Suppressor macrophage treated with lipopolysaccharide for 1 hour (primary cell): ENCODE measurements at regions not wholly inside any gene's neighbourhood (a gene's known extent, or its start where the extent isn't known, plus 50 kb on each side); places are given as distances from the start of the nearest gene placed in this dataset.
A peak's percentile ranks its signal among the peaks of the same experiment; 100 is the strongest.
"Not testable (repeated sequence)": the region's sequence is repeated elsewhere in the genome, so short reads cannot be mapped to it uniquely, and the experiment has no call there.

Source experiments
- DNase-seq, 3 donors: peaks; one replicate each; pipeline ENCODE4 v3.0.0-alpha.2; 2020 to 2022

DNA sequence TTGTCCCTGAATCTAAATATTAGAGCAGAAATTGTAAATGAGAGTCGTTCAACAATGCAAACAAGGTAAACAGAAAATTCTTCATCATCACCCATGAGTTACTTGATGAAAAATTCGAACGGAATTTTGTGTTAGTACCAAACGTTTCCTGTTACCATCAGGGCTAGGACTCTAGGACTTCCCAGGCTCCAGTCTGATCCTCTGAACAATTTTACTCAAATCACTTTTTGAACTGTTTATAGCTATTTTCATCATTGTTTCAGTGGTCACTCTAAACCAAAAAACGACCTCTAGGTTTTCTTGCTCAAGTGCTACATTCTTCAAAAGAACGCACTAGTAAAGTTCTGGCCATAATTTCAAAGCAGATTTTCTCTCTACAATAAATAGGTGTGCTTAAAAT is 273.3 kb downstream of the MREG start:
- DNase-seq: no peak

DNA sequence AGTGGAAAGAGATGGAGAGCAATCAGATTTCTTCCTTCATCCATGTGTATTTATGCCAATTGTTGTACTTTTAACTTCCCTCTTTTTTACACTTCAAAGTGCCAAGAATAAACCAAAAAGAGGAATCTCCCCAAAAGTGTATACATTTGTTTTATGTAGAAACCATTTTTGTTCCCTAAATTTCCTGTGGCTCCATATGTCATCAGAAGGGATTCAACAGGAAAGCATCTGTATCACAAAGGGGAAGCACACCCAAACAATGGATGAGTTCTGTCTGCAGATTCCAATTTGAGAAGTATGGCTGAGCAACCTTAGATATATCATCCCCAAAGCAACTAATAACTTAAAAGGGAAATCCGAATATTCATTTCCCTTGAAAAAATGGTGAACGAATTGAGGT is 275.0 kb downstream of the MREG start:
- peak; percentile 59 to 89 (median 80) for DNase-seq

- DNase-seq: no peak
Measured at GRCh38 chr2:215737477-215737876, 275.9 kb downstream of the MREG start.

DNA sequence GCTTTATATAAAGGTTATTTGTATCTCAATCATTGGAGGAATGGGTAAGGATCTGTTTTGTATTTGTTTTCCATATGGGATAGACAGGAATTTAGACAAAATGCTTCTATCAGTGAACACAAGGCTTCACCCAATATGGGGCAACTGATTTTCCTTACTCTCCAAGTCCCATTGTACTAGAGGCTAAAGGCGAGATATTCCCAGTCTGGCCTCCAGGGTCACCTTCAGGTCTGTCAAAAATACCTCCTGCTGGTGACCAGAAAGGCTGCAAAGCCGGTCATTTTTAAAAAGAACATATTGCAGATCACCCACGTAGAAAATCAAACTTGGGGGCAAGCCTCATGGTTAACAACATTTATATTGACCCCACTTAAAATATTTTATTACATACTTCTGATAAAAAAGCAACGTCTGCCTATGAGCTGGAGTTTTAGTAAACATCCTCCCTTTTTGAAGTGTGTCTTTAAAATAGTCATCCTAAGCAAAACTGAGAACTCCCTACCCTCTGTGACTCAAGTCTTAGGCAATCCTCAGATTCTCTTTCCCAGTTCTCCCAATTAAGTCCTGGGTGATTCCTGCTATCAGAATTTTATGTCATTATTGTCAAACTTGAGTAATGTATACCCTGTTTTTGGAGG is 276.6 kb downstream of the MREG start:
- peak; percentile 41 to 69 (median 67) for DNase-seq

GRCh38 chr2:215731108-215731658 is 282.2 kb downstream of the MREG start:
- peak in 1 of 3 donors; percentile 56 for DNase-seq

GRCh38 chr2:215729985-215730620 is 283.2 kb downstream of the MREG start:
- DNase-seq: no peak

- peak; percentile 79 to 95 (median 94) for DNase-seq
Measured at GRCh38 chr2:215728504-215729065, 284.8 kb downstream of the MREG start.

GRCh38 chr2:215727507-215728503 is 285.5 kb downstream of the MREG start:
- no peak for DNase-seq

DNA sequence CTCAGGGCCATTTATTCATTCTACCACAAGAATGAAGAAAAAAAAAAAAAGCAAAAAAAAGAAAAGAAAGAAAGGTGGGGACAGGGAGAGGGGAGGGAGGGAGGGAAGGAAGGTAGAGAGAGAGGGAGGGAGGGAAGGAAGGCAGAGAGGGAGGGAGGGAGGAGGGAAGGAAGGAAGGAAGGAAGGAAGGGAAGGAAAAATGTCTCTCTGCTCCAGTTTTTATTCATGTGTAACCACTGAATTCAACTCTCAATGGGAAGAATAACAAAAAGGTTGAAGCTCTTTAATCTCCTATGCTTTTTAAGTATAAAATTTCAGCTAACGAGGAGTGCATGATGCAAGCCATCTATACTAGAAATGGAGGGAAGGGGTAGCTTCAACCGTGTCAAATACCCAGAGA is 287.3 kb downstream of the MREG start:
- no peak for DNase-seq

DNA sequence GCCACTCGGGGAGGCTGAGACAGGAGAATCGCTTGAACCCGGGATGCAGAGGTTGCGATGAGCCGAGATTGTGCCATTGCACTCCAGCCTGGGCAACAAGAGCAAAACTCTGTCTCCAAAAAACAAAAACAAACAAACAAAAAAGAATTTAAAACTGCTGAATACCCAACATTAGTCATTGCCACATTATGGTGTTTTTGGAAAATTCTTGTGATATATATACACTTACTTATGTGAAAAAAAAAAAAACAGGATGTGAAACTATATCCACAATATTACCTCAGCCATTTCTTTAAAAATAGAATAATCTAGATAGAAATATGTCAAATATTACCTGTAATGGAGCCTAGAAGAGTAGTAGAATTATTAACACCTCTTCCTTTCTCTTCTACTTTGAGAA is 288.3 kb upstream of the FN1 start:
- peak; percentile 34 to 89 (median 88) for DNase-seq

- no peak for DNase-seq
Measured at GRCh38 chr2:215723631-215724011, 287.8 kb upstream of the FN1 start.

DNA sequence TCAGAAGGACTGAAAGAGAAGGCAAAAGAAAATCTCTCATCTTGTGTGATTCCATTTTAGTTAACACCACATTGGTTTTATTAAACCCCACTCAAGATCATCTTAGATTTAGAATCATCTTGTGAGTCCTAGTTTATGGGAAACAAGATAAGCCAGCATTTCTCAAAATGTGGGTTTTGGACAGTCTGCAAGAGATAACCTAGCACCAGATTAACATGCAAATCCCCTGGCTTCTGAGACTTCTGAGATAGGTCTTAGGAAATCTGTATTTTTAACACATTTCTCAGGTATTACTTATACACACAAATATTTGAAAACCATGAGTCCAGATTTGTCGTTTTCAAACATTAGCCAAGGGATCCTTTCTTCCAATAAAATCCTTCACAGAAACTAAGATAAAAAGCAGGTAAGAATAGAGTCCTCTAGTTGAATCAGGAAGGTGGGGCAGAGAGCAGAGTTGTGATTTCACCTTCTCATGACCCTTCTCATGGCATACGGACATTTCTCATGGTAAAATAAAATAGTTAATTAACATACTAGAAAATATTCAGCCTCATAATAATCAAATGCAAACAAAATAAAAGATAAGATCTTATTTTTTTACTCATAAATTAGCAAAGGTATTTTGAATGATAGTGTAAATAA is 287.2 kb upstream of the FN1 start:
- DNase-seq: no peak

GRCh38 chr2:215722125-215722524 is 286.3 kb upstream of the FN1 start:
- no peak for DNase-seq

- not testable (repeated sequence) for DNase-seq
Measured at GRCh38 chr2:215721515-215721914, 285.6 kb upstream of the FN1 start.

GRCh38 chr2:215718890-215719289 is 283.0 kb upstream of the FN1 start:
- no peak for DNase-seq

DNA sequence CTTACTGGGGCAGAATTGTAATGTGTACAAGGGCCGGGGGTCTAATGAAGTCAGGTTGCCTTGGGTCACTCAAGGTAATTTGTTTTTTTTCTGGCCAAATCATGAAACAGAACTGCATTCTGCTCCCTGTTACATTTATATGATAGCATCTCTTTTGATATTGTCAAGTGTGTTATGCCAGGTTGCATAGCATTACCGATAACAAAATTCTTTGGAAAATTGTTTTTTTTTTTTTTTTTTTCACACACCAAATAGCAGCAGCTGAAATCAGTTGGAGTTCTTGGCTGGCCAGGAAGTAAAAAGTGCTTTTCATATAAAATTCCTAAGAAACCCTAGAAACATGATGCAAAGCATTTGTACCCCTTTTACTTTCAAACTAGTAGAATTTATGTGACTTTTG is 282.6 kb upstream of the FN1 start:
- DNase-seq: no peak

- peak; percentile 69 to 82 (median 80) for DNase-seq
Measured at GRCh38 chr2:215717501-215718381, 281.9 kb upstream of the FN1 start.

DNA sequence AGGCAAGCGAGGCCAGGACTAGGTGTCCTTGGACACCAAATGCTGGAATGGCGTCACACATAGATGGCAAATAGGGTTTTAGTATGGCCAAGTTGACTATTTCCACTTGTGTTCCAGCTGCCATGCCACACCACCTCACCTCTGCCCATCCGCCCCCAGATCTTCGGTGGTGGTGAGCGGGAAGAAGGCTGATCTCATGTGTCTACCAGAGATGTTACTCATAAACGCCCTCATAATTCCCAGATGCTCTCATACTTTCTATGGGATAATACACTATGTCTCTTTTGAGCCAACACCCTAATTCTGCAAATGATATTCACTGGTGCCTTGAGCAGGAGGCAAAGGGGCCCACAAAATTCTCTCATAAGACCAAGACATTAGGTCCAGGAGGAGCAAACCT is 281.1 kb upstream of the FN1 start:
- DNase-seq: peak in 2 of 3 donors; percentile 51 to 55

DNA sequence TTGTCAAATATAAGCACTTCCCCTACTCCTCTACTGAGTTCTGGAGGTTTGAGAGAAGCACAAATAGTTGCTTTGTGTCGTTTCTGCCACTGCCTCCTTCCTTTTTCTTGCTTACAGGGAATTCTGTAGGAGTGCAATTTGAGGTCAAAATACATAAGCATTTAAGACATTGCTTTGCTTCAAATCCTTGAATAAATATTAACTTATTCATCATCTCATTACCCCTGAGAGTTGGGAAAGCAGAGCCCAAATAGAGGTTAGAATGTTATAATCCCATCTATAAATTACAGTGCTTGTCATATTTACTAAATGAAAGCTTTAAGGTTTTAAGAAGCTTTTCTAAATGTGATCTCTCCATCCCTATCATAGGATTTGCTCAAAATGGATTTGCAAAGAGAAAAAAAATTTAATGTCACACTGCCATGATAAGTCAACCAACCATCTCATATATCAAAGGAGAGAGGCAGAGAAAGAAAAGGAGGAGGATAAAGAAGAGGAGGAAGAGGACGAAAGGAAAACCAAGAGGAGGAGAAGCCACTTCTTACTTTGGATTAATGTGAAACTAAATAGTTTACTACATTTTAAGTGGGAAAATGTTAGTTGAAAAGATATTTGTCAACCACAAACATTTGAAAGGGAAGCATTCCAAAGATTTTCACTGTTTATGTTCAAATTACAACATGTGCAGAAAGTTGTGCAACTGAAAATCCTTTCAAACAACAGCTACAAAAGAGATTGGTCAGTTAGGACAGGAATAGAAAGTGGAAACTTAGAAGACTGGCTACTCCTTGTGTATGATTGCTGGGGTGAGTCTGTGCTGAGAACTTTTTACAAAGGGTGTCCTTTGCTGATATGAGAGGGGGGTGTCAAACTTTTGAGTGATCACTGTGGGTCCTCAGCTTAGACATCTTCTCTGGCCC is 277.3 kb upstream of the FN1 start:
- peak; percentile 29 to 58 (median 56) for DNase-seq

- peak in 1 of 3 donors; percentile 15 for DNase-seq
Measured at GRCh38 chr2:215712219-215712868, 276.5 kb upstream of the FN1 start.
